Esophagus squamous epithelium (tissue), 4 donors: ENCODE measurements at regions not wholly inside any gene's neighbourhood (a gene's known extent, or its start where the extent isn't known, plus 50 kb on each side); places are given as distances from the start of the nearest gene placed in this dataset.

Experiments used
- POLR2A ChIP-seq, 4 donors: fragments of 450-650 bp; IDR thresholded peaks; one replicate each; pipeline ENCODE4 v1.6.1; 2017; ENCODE audit warnings: antibody characterized with exemption in 4 of 4, mild to moderate bottlenecking in 4 of 4, moderate library complexity in 3 of 4
- TF ChIP-seq, protein P1 (sequence below), 6 experiments: fragments of 450-650 bp in 4 of 6; fragments of 200-600 bp in 2 of 6; sonication (generic) in 2 of 6; IDR thresholded peaks; one replicate each; pipeline ENCODE4 v1.5.1; 2016 to 2019; ENCODE audit warnings: antibody characterized with exemption in 6 of 6, mild to moderate bottlenecking in 4 of 6, moderate library complexity in 4 of 6

DNA sequence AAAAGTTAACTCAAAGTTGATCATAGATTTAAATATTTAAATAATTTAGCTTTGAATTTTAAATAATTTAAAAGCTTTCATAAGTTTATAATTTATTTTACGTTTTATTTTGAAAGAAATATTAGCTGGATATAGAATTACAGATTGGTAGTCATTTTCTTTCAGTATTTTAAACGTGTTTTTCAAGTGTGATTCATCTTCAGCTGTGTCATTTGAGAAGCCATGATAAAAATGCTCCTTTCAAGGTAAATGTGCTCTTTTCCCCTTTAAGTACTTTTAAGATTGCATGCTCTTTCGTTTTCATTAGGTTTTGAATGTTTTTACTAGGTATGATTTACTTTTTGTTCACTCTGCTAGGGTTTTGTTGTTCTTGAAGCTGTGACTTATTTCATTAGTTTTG lies 116.8 kb upstream of the FIGN start:
- TF ChIP-seq, protein P1, sequence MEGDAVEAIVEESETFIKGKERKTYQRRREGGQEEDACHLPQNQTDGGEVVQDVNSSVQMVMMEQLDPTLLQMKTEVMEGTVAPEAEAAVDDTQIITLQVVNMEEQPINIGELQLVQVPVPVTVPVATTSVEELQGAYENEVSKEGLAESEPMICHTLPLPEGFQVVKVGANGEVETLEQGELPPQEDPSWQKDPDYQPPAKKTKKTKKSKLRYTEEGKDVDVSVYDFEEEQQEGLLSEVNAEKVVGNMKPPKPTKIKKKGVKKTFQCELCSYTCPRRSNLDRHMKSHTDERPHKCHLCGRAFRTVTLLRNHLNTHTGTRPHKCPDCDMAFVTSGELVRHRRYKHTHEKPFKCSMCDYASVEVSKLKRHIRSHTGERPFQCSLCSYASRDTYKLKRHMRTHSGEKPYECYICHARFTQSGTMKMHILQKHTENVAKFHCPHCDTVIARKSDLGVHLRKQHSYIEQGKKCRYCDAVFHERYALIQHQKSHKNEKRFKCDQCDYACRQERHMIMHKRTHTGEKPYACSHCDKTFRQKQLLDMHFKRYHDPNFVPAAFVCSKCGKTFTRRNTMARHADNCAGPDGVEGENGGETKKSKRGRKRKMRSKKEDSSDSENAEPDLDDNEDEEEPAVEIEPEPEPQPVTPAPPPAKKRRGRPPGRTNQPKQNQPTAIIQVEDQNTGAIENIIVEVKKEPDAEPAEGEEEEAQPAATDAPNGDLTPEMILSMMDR (IDR thresholded peaks at IDR 0.05), result no peak
- TF ChIP-seq POLR2A (IDR thresholded peaks at IDR 0.05), result no peak
